GM19455 (cell line): ENCODE measurements at regions not wholly inside any gene's neighbourhood (a gene's known extent, or its start where the extent isn't known, plus 50 kb on each side); places are given as distances from the start of the nearest gene placed in this dataset.
"Not testable (repeated sequence)": the region's sequence is repeated elsewhere in the genome, so short reads cannot be mapped to it uniquely, and the experiment has no call there.

Experiments used
- ATAC-seq: cut with Tn5 transposase; IDR thresholded peaks from one replicate; pipeline ENCODE4 v1.9.1; 2021; ENCODE audit not compliant: unreplicated experiment

DNA sequence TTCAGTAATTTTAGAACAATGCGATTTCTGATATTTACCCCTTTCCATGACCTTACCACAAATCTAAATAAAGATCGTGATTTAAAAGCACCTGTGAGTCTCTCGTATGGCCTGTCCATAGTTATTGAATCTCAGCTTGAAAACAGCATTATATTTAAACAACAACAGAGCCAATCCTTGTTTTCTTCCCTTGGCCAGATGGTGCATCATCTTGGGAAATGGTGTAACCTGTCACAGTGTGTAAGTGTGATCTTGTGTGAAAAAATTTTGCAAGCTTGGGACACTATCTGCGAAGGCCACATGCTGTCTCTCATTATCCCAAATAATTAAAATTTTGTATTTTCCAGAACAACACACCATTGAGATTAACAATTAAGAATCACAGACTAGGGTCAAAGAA lies 262.7 kb upstream of the SPHKAP start:
- ATAC-seq: no peak

DNA sequence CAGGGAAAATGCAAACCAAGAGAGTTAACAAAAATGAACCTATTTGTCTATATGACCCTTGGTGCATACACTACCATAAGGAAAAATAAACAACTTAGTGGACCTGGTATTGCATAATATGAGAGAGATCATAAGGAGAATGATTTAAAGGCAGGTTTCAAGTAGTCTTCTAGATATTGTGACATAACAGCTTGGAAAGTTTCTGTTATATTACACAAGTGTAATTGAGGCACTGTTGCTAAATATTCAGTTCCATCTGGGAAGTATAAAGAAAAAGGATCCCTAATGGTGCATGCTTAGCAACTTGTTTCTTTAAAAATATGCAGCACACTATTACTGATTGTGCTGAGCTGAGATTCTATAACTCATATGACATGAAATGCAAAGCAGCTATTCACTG lies 252.2 kb upstream of the SPHKAP start:
- ATAC-seq: no peak

DNA sequence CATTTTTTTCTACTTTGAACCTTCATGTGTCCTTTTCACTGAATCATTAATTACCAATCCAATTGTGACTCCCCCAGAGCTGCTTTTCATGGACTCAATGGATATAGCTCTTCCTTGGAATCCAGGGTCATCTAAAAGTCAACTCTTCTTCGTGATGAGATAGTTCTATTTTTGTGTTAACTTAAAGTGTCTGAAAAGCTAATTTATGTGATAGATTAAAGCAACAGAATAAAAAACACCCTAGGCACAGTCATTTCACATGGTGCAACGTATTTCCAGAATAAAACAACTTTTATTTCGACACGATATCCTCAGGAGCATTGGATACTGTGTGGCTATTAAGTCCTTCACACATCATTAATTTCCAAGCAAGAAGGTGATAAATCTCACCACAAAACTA lies 250.6 kb upstream of the SPHKAP start:
- ATAC-seq: no peak

DNA sequence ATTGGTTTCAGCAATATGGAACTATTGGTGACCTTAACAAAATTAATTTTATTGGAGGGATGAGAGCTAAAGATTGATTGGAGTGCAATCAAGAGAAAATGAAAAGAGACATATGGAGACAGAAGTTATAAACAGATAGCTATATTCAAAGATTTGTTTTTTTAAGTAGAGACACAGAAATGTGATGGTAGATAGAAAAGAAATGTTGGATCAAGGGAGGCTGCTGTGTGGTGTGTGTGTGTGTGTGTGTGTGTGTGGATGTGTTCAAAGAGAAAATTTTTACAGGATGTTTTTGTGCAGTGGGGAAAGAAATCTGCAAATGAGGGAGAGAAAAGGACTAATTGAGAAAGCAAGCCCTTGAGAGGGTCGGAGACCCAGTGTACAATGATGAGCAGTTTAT lies 249.5 kb upstream of the SPHKAP start:
- ATAC-seq: no peak

DNA sequence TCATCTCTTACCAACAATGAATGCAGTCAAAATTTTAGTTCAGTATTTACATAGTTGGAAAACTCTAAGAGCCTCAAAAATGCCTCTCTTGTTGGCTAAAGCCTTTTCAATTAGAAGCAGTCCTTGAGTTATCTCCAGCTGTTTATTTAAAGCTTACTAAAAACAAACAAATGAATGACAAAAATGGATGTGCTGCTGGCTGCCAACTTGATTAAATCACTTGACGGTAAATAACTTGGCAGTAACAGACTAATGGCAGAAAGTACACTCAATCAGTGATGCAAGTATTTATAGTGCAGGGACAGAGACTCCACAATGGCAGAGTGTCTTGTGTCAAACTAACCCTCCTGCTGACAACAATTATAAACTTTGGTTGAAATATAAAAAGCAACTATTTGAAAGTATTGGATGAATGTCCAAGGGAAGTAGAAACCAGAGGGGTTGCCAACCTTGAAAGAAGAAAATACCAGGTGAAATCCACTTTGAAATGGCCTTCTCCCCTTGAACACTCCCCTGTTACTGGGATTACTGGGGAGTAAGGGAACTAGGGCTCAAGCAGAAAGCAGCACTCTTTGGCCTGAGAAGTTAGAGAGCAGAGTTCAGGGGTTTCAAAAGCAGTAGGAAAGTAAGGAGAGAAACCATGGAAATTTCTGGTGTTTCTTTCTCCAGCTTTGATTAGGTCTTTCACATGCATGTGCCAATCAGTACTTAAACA lies 245.2 kb upstream of the SPHKAP start:
- no peak for ATAC-seq

DNA sequence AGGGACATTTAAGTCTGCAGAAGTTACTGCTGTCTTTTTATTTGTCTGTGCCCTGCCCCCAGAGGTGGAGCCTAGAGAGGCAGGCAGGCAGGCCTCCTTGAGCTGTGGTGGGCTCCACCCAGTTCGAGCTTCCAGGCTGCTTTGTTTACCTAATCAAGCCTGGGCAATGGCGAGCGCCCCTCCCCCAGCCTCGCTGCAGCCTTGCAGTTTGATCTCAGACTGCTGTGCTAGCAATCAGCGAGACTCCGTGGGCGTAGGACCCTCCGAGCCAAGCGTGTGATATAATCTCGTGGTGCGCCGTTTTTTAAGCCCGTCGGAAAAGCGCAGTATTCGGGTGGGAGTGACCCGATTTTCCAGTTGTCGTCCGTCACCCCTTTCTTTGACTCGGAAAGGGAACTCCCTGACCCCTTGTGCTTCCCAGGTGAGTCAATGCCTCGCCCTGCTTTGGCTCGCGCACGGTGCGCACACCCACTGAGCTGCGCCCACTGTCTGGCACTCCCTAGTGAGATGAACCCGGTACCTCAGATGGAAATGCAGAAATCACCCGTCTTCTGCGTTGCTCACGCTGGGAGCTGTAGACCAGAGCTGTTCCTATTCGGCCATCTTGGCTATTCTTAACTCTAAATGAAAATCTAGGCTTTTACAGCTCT lies 244.0 kb upstream of the SPHKAP start:
- ATAC-seq: not testable (repeated sequence)

DNA sequence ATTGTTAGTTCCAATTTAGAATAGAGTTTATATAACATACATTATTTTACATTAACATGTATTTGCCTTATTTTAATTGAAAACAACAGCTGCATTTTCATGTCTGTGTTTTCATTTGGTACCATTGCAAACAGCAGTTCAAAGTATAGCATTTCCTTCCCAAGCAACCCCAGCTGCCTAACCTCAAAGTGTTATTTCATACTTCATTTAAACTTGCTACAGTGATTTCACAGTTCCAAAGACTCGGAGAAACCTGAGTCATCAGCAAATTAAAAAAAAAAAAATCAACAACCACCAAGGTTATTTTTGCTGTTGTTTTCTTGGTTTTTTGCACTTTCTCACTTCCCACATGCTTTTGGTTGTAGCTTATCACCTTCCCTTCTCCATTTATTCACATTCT lies 236.5 kb upstream of the SPHKAP start:
- no peak for ATAC-seq

DNA sequence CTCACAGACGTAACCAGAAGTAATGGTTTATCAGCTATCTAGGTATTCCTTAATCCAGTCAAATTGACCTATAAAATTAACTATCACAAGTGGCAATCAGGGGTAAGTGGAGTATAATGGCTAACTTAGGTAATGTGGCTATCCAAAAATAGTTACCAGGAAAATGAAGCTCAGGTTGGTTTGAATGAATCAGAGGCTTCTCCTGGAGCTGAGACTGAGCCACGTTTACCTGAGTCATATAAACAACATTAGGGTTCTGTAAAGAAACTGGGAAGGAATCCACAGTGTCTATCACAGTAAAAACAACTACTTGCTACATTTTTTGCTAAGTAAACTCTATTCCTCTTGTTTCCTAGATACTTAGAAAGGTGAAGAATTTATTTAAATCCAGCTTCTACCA lies 236.0 kb upstream of the SPHKAP start:
- no peak for ATAC-seq

DNA sequence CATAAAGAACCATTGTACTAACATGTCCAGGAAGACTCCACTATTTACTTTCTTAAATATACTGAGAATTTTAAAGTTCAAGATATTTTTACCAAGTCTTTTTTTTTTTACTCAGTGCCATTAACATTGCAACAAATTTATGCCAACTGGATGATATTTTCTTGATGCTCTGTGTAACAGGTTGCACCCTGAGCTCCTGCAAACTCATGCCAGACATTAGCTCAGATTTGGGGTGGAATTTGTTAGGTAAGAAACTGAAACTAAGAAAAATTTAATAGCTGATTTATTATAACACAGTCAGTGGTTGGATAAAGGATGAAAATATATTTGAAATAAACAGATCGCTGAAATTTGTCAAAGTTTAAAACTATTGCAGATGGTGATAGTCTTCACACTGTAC lies 228.6 kb upstream of the SPHKAP start:
- no peak for ATAC-seq

DNA sequence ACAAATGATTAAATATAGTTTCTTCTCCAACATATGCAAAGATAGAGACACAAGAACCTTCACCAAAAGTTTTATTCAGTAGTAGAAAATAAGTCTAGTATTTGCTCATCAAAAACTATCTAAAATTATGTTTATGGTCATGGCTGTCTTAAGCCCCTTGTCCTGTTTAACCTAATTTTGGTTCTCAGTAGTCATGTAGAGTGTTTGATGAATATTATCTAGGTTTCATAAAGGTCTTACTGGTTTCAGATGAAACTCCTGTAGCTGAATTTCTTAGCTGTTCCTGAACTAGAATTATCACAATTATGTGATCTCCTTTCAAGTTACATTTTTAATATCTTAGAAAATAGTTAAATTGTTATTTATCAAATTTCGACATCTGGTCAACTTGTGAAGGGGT lies 228.0 kb upstream of the SPHKAP start:
- ATAC-seq: no peak

DNA sequence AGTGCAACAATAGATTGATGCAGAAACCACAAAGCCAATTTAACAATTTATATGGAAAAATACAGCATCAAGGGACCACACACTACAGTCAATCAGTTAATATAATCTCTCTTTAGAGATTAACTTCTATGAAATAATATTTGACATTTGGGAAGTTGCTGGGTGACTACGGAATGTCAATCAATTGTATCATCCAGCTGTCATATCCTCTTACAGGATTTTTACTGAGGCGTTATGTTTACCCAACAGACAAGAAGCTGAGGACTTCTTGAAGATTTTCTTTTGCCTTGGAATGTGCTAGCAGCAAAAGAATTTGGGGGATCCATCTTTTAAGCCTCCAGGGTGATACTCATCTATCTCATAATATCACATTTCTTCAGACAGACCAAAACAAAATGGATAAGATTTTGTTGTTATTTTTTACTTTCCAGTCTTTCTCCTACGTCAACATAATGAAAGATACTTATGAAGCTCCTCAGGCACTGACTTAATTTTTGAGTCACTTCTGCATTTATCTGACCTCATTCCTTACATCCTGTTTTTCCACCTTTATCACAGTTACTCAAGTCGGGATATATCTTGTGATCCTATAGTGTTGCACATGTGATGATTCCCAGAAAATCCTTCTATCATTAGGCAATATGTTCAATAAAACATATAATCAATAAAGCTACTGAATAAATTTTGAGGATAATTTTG lies 227.2 kb upstream of the SPHKAP start:
- ATAC-seq: no peak

DNA sequence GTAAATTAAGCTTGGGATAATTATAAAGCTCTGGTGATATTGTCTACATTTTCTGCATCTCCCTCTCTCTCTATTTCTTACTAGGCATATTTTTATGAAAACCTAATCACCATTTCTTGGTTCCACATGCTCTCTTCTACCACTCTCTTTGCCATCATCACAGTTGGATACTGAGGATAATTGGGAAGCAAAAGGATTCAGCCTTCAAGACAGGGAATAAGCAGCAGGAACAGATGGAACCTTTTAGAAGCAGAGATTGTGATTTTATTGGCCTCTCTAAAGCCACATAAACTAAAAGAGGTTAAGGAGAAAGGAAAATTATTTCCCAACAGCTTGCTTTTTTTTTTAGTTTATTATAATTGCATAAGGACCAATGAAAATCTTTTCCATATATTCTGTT lies 226.3 kb upstream of the SPHKAP start:
- no peak for ATAC-seq

DNA sequence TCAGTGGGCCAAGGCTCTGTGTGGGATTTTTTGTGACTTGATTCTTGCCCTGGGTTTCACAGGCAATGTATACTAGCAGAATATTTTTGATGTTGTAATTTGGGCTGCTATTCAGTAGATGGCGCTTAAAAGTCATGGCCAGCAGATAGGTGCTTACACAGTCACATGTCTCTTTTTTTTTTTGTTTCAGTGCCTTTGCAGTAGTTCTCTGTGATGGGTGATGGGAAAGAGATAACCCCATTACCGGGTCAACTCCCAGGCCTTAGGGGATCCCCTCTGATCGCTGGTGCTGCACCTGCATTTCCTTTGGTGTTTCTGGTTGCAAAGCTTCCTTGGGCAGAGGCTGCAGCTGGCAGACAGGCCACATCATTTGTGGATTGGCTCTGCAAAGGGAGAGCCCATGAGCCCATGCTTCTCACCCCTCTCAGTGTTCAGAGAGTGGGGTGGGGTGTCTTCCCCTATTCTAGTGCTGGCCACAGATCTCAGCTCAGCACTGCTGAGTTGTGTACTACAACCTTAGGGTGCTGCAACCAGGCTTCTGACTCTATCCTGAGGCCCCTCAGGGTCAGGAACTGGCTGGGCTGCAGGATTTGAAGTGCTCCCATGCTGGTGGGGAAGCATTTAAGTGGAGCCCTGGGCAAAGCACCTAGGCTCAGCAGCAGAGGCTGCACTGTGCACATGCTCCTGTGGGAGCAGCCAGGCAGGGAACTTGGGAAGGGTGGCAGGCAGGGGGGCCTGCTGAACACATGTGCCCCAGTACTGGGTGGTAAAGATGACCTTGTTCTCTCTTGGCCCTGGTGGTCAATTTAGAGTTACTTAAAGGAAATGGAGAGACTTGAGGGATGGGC lies 219.8 kb upstream of the SPHKAP start:
- ATAC-seq: no peak

DNA sequence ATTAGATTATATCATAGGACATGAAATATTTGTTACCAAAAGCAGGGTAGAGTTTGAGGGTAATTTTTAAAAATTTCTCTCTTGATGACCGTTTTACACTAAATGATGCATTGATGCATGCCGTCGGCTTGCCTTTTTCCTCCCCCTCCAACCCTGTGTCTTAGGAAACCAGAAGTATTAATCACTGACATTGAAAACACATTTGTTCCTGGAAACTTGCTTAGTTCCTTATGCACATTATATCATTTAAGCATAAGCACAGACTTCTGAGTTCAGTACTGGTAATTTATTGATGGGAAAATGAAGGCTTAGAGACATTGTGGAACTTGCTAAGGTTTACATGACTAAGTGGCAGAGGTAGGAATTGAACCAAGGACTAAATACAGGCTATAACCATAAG lies 206.3 kb upstream of the SPHKAP start:
- no peak for ATAC-seq

DNA sequence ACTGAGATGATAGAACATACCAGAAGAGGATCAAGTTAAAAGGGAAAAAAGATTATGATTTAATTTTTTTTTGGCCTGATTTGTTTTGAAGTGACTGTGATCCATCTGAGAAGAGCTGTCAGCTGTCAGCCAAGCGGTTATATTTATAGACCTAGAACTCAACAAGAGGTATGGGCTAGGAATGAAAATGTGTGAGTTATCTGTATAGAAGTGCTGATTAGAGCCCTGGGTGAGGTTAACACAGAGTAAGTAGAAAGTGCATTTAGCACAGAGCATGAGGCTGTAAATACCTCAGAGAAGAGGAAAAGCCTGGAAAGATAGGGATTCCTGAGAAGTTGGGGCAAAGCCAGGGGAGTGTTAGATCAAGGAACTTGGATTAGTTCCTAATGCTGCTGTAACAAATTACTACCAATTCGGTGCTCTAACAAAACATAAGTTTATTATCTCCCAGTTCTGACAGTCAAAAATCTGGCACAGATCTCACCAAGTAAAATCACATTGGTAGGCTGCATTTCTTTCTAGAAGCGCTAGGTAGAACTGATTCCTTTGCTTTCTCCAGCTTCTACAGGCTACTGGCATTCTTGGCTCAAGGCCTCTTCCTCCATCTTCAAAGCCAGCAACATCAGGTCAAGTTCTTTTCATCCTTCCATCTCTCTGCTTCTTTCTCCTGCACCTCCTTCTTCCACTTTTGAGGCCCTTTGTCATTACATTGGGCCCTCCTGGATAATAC lies 197.4 kb upstream of the SPHKAP start:
- ATAC-seq: no peak

DNA sequence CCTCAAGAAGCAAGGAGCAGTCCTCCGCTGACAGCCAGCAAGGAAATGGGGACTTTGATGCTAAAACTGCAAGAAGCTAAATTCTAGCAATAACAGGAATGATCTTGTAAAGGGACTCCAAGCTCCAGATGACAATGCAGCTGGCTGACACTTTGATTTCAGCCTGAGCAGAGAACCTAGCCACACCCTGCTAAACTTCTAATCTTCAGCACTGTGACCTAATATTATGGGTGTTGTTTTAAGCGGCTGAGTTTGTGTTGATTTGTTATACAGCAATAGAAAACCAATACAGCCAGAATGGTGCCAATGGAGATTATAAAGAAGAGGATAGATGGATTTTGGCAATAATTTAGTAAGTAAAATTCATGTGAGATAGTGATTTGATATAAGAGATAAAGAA lies 196.7 kb upstream of the SPHKAP start:
- ATAC-seq: no peak

DNA sequence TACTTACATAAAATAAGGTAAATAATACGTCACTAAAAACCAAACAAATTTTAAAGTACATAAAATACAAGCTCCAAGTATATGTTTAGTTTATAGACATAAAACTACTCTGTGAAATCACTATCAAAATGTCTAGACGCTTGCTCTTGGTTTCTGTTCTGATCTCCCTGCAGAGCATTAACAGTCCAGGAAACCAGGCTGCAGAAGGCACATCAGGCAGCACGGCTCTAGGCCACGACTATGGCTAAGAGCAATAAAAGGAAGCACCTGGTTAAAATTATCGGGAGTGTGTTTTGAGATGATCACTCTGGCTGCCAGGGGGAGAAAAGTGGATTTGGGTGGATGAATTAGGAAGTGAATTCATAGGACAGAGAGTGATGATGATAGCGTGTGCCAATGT lies 196.0 kb upstream of the SPHKAP start:
- ATAC-seq: no peak

DNA sequence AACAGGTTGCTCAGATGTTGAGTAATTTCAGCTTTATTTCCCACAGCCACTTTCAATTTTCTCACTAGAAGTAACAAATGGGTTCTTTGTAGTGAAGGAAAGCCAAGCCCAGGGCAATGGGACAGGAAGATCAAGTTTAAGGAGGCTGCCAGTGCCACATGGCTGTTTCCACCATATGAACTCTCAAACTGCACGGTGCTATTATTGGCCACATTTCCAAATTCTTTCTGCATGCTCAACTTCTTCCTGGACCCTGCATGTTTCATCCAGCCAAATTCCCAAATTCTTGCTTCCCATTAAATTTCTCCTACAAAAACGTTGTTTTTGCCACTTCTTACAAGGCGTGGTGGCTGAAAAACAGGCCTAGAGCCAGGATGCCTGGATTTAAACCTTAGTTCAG lies 193.3 kb upstream of the SPHKAP start:
- ATAC-seq: no peak

DNA sequence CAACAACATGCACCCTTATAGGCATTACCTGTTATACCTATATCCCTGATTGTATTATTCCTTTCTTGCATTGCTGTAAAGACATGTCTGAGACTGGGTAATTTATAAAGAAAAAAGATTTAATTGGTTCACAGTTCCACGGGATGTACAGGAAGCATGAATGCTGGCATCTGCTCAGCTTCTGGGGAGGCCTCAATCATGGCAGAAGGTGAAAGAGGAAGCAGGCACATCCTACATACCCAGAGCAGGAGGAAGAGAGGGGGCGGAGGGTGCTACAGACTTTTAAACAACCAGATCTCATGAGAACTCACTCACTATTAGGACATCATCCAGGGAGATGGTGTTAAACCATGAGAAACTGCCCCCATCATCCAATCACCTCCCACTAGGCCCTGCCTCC lies 191.7 kb upstream of the SPHKAP start:
- ATAC-seq: no peak

DNA sequence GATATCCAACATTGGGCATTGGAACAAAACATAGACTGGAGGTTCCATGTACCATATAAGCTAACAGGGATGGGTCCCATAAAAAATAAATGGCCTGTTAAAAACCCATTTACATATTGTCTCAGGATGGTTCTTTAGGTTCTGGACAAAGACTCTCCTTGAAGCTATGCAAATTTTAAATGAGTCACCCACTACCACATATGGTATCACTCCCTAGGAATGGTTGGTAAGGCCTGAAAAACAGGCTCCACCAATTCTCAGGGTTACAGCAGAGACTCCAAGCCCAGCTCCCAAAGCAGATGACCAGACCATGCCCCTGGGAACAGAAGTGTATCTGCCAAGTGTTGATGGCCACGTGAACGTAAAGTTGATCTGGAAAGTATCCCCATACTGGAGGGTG lies 190.7 kb upstream of the SPHKAP start:
- no peak for ATAC-seq
